ENCODE measurements at regions not wholly inside any gene's neighbourhood (a gene's known extent, or its start where the extent isn't known, plus 50 kb on each side); places are given as distances from the start of the nearest gene placed in this dataset.

DNA sequence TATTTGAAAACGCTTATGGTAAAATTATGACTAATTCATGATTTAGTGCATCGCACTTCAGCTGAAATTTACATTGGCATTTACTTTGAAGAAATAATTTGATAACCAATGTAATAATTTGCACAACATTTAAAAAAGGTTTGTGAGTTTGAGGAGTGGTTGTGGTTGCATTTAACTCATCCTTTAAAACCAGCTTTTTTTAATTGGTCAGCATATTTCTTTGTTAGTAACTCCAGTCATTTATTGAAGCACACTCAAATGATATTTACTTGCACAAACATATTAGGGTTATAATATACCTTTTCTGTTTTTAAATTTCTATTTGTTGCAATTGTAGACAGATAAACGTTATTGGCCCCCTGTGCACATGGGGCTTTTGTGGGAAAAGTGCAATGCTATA is 78.1 kb upstream of the AHI1 start:
- TF ChIP-seq, protein P1, sequence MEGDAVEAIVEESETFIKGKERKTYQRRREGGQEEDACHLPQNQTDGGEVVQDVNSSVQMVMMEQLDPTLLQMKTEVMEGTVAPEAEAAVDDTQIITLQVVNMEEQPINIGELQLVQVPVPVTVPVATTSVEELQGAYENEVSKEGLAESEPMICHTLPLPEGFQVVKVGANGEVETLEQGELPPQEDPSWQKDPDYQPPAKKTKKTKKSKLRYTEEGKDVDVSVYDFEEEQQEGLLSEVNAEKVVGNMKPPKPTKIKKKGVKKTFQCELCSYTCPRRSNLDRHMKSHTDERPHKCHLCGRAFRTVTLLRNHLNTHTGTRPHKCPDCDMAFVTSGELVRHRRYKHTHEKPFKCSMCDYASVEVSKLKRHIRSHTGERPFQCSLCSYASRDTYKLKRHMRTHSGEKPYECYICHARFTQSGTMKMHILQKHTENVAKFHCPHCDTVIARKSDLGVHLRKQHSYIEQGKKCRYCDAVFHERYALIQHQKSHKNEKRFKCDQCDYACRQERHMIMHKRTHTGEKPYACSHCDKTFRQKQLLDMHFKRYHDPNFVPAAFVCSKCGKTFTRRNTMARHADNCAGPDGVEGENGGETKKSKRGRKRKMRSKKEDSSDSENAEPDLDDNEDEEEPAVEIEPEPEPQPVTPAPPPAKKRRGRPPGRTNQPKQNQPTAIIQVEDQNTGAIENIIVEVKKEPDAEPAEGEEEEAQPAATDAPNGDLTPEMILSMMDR (IDR thresholded peaks at IDR 0.05; ENCODE audit: insufficient read depth, low read depth, low read length) = no peak
- no peak overlapping the region for H3K4me3 ChIP-seq (ENCODE audit: low read depth, low read length)
- DNase-seq (ENCODE audit: low read depth) = no peak

DNA sequence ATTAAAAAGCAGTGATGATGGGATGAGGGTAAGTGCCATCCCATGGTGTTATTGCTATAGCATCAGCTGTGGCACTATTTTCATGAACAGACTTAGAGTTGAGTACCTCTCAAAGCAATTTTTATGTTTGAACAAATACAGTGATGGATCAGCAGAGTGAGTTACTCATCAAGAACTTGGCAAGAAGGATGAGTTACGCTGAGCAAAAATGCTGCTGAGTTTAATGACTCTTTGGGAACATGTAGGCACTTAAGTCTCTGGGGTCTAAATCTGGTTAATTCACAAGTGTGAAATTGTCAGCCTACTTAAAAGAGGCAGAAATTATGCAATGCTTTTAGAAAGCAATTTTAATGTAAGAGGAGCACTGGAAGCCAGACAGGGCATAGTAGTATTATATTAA is 78.5 kb upstream of the AHI1 start:
- TF ChIP-seq, protein P1 (IDR thresholded peaks at IDR 0.05; ENCODE audit: insufficient read depth, low read depth, low read length) = no peak
- DNase-seq (ENCODE audit: low read depth) = peak; percentile 43

DNA sequence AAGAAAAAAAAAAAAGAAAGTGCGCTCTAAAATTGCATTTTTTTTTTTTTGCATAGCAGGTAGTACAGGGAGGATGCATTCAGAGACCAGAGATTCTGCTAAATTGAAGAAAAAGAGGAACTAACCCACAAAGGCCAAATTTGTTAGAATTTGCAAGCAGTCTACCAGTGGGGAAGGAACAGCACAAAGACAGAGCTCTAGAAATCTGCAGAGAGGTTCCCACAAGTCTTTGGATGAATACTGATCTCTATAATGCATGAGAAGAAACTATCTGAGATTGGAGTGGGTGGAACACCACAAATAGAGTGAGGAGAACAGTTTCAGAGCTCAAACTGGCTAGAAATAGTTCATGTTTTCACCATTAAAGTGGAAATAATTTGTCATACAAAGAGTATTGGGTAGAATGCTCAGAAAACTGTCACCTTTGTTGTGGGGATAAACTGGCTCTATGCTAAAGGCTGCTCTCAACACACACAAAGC is 79.6 kb upstream of the AHI1 start:
- DNase-seq (ENCODE audit: low read depth) = no peak
- no peak overlapping the region for H3K4me3 ChIP-seq (ENCODE audit: low read depth, low read length)
- TF ChIP-seq, protein P1 (IDR thresholded peaks at IDR 0.05; ENCODE audit: insufficient read depth, low read depth, low read length) = no peak

More for the DNA sequence above, 78.5 kb upstream of the AHI1 start:
- H3K4me3 ChIP-seq (ENCODE audit: low read depth, low read length) = no peak overlapping the region

DNA sequence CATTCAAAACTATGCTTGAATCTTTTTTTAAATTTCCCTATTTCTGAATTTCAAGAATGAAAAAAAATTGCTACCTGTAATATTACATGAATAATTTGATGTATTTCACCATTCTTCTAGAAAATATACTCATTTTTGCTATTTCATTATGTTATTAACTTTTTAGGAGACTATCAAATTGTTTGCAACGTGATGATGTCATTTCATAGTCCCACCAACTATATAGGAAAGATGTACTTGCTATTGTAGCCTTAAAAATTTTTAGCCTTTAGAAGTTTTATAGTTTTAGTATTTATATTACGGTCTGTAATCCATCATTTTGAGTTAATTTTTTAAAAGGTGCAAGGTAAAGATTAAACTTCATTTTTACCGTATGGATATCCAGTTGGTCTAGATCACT is 81.4 kb upstream of the AHI1 start:
- DNase-seq (ENCODE audit: low read depth) = no peak
- H3K4me3 ChIP-seq (ENCODE audit: low read depth, low read length) = no peak overlapping the region
- TF ChIP-seq, protein P1 (IDR thresholded peaks at IDR 0.05; ENCODE audit: insufficient read depth, low read depth, low read length) = no peak

DNA sequence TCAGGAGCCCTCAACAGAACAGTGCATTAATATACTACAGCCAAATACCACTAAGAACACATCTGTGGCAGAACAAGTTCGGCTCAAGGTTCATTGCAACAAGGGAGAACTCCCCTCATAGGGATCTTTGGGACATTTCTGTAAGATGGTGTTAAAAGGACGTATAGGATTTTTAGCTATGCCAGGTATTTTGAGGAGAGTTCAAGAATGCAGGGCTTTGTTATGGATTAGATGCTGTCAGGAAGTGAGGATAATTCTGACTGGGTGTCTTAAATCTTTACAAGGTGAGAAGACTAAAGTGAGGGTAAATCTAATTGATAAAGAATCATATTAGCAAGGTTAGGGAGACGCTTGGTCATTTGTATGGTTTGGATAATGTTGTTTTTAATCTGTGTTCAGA is 83.7 kb upstream of the AHI1 start:
- TF ChIP-seq, protein P1 (IDR thresholded peaks at IDR 0.05; ENCODE audit: insufficient read depth, low read depth, low read length) = no peak
- no peak for DNase-seq (ENCODE audit: low read depth)
- no peak overlapping the region for H3K4me3 ChIP-seq (ENCODE audit: low read depth, low read length)

DNA sequence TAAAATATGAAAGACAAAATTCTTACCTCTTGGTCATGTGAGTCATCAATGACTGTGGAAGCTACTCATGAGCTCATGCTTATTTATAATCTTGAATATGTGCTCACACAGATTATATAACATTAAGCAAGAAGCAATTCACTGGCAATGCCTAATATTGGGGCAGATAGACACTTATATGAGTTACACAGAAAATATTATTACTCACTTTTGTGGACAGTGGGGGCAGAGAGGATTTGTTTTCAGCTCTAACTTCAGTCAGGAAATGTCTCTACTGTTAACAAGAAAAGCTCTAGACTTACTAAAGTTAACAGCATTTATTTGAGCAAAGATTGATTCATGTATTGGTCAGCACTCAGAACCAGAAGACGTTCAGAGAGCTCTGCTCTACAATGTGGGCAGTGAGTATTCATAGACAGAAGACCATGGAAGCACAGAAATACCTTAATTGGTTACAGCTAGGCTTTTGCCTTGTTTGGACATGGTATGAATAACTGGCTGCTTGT is 85.8 kb upstream of the AHI1 start:
- H3K4me3 ChIP-seq (ENCODE audit: low read depth, low read length) = no peak overlapping the region
- TF ChIP-seq, protein P1 (IDR thresholded peaks at IDR 0.05; ENCODE audit: insufficient read depth, low read depth, low read length) = no peak
- no peak for DNase-seq (ENCODE audit: low read depth)

DNA sequence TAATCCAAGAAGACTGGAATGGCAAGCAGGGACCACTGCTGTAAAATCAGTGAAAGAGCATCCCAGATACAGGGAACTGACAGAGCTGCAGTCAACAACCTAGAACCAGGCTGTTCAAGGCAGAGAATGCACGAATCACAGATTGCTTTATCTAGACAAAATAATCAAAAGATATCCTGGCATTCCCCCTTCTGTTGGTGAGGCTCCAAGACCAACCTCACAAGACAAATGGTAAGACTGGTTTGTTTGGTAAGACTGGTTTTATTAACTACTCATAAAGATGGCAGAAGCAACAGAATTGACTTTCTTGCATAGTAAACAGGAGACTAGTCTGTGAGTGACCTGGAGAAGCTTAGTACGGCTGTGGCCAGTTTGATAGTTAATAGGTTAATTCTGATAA is 88.8 kb upstream of the AHI1 start:
- DNase-seq (ENCODE audit: low read depth) = no peak
- no peak overlapping the region for H3K4me3 ChIP-seq (ENCODE audit: low read depth, low read length)
- TF ChIP-seq, protein P1 (IDR thresholded peaks at IDR 0.05; ENCODE audit: insufficient read depth, low read depth, low read length) = no peak

All from fibroblast of villous mesenchyme (primary cell).